GM12878 (cell line): ENCODE measurements at regions not wholly inside any gene's neighbourhood (a gene's known extent, or its start where the extent isn't known, plus 50 kb on each side); places are given as distances from the start of the nearest gene placed in this dataset.

ENCODE experiments used
- ATAC-seq: fragments of 200-7000 bp; cut with Tn5 transposase; 3 replicates; pipeline ENCODE4 v1.9.1; 2020; ENCODE audit warnings: mild to moderate bottlenecking, moderate library complexity
- BruUV-seq: library from RNA; stranded (reverse); fragments of 400-500 nt; replicated peaks from 2 replicates; lab custom pipeline; 2021; lab: Mats Ljungman, UMichigan
- CTCF ChIA-PET: fragments of 300-600 bp; sonication (Branson Sonifier 250); formaldehyde crosslinking; extraction: SDS; loops from one replicate; lab custom pipeline; 2021; ENCODE audit warnings: inconsistent platforms; lab: Yijun Ruan, JAX
- POLR2A ChIA-PET: fragments of 350-600 bp; formaldehyde crosslinking; extraction: SDS; loops from one replicate; lab custom pipeline; 2021; ENCODE audit warnings: inconsistent platforms; lab: Charles Lee
- RAD21 ChIA-PET: fragments of 300-600 bp; sonication (Branson Sonifier 250); formaldehyde crosslinking; loops from one replicate; lab custom pipeline; 2023; ENCODE audit warnings: antibody characterized with exemption; ENCODE audit not compliant: unreplicated experiment; lab: Charles Lee
- SMC1A ChIA-PET: fragments of 300-600 bp; sonication (Branson Sonifier 250); formaldehyde crosslinking; loops from one replicate; lab custom pipeline; 2023; ENCODE audit not compliant: unreplicated experiment, uncharacterized antibody; lab: Charles Lee
- DNase-seq: peaks from one replicate; pipeline ENCODE4 v3.0.0-alpha.2; 2011; ENCODE audit warnings: low read depth, low spot score
- FAIRE-seq: peaks from 3 replicates; lab custom pipeline; 2011; peaks lifted over from hg19 to GRCh38; lab: Jason Lieb, UNC
- H2AFZ ChIP-seq: 2 replicates; pipeline ENCODE4 v1.6.0; 2011; ENCODE audit warnings: low read depth, low read length, control low read depth; ENCODE audit not compliant: control insufficient read depth
- H3K27ac ChIP-seq: 2 replicates; pipeline ENCODE4 v1.5.1; 2011; ENCODE audit warnings: control low read depth; ENCODE audit not compliant: control insufficient read depth, insufficient read depth
- H3K27me3 ChIP-seq, 2 experiments: replicated peaks in 1 of 2; 2 replicates each; pipeline versions ENCODE4 v1.6.0 to v1.6.1; 2011; ENCODE audit warnings: low read length in 1 of 2; ENCODE audit not compliant: control insufficient read depth in 2 of 2, insufficient read depth in 2 of 2
- H3K36me3 ChIP-seq, 2 experiments: 2 replicates each; pipeline ENCODE4 v1.5.1; 2011; ENCODE audit warnings: low read length in 1 of 2; ENCODE audit not compliant: control insufficient read depth in 2 of 2, insufficient read depth in 2 of 2
- H3K4me1 ChIP-seq: 2 replicates; pipeline ENCODE4 v1.6.1; 2011; ENCODE audit warnings: mild to moderate bottlenecking, low read length, moderate library complexity, mixed read lengths; ENCODE audit not compliant: control insufficient read depth, insufficient read depth
- H3K4me2 ChIP-seq: 2 replicates; pipeline ENCODE4 v1.6.0; 2011; ENCODE audit warnings: control low read depth; ENCODE audit not compliant: control insufficient read depth, insufficient read depth
- H3K4me3 ChIP-seq: fragments of 200-600 bp; sonication (generic); 2 replicates; pipeline ENCODE4 v1.5.1; 2016
- H3K79me2 ChIP-seq: 2 replicates; pipeline ENCODE4 v1.6.0; 2011; ENCODE audit warnings: low read length; ENCODE audit not compliant: control insufficient read depth, insufficient read depth
- H3K9ac ChIP-seq: 2 replicates; pipeline ENCODE4 v1.8.0; 2011; ENCODE audit warnings: low read length, control low read depth, mixed read lengths; ENCODE audit not compliant: control insufficient read depth, insufficient read depth
- H3K9me3 ChIP-seq: replicated peaks from 3 replicates; pipeline ENCODE4 v1.5.1; 2011; ENCODE audit warnings: mild to moderate bottlenecking, low read length; ENCODE audit not compliant: control insufficient read depth, insufficient read depth
- H4K20me1 ChIP-seq: 2 replicates; pipeline ENCODE4 v1.6.0; 2011; ENCODE audit not compliant: control insufficient read depth, insufficient read depth
- CEBPB ChIP-seq, 2 experiments: fragments of 150-350 bp in 1 of 2; IDR thresholded peaks; 2 replicates each; pipeline ENCODE4 v1.6.1; 2012 to 2014; ENCODE audit warnings: low read depth in 2 of 2, low read length in 2 of 2, borderline replicate concordance in 1 of 2, inconsistent platforms in 1 of 2
- CEBPZ ChIP-seq: fragments of 150-350 bp; IDR thresholded peaks from 2 replicates; pipeline ENCODE4 v1.6.1; 2016; ENCODE audit warnings: low read depth, low read length
- CHD2 ChIP-seq: IDR thresholded peaks from 2 replicates; pipeline ENCODE4 v1.6.1; 2011; ENCODE audit warnings: low read depth, low read length, improper control_type of control experiment, borderline replicate concordance
- E4F1 ChIP-seq: fragments of 450-650 bp; IDR thresholded peaks from 2 replicates; pipeline ENCODE4 v1.6.1; 2018; ENCODE audit warnings: borderline replicate concordance, mild to moderate bottlenecking; ENCODE audit not compliant: partially characterized antibody
- IKZF2 ChIP-seq, 2 experiments: fragments of 450-650 bp; IDR thresholded peaks; 2 replicates each; pipeline ENCODE4 v1.6.1; 2017; ENCODE audit warnings: mild to moderate bottlenecking in 2 of 2, moderate library complexity in 2 of 2
- IRF3 ChIP-seq: fragments of 450-650 bp; IDR thresholded peaks from 2 replicates; pipeline ENCODE4 v1.6.1; 2014; ENCODE audit warnings: mild to moderate bottlenecking
- MTA2 ChIP-seq: fragments of 450-650 bp; IDR thresholded peaks from 2 replicates; pipeline ENCODE4 v1.6.1; 2016; ENCODE audit warnings: low read depth, mild to moderate bottlenecking, moderate library complexity
- NFYB ChIP-seq: IDR thresholded peaks from 2 replicates; pipeline ENCODE4 v1.6.1; 2011; ENCODE audit warnings: low read depth, mild to moderate bottlenecking, low read length, improper control_type of control experiment, moderate library complexity; ENCODE audit not compliant: insufficient read depth
- POLR2A ChIP-seq: IDR thresholded peaks from 2 replicates; pipeline ENCODE4 v1.6.1; 2011; ENCODE audit warnings: low read depth, mild to moderate bottlenecking, low read length
- RBBP5 ChIP-seq: fragments of 200-600 bp; sonication (generic); conservative IDR thresholded peaks from 2 replicates; pipeline ENCODE4 v1.6.1; 2016
- REST ChIP-seq: IDR thresholded peaks from 2 replicates; pipeline ENCODE4 v1.6.1; 2012; ENCODE audit warnings: mild to moderate bottlenecking, low read depth, low read length
- SIN3A ChIP-seq: IDR thresholded peaks from 2 replicates; pipeline ENCODE4 v1.6.1; 2012; ENCODE audit warnings: low read depth, low read length, improper control_type of control experiment
- SMC3 ChIP-seq: IDR thresholded peaks from 2 replicates; pipeline ENCODE4 v1.6.1; 2011; ENCODE audit warnings: low read length, improper control_type of control experiment, borderline replicate concordance
- TCF12 ChIP-seq: IDR thresholded peaks from 2 replicates; pipeline ENCODE4 v1.6.1; 2011; ENCODE audit warnings: low read depth, mild to moderate bottlenecking, low read length
- WGBS: methylation state at CpG from one replicate; pipeline ENCODE4 v1.1.6; 2016; ENCODE audit warnings: low lambda C conversion rate; ENCODE audit not compliant: insufficient replicate concordance, insufficient coverage; ENCODE audit errors: missing lambda C conversion rate; 5-methylcytosine and 5-hydroxymethylcytosine counted together
- in situ Hi-C: fragments of 300-500 bp; cut with MboI; formaldehyde crosslinking; loops from 9 replicates; pipeline ENCODE4 v1.14.3; 2018; ENCODE audit warnings: mixed read lengths
- intact Hi-C: fragments of 100-400 bp; cut with micrococcal nuclease; formaldehyde crosslinking; loops from one replicate; pipeline ENCODE4 v1.14.2; 2022; ENCODE audit not compliant: unreplicated experiment

GRCh38 chr15:97759363-97759762 is 201.1 kb upstream of the ARRDC4 start (continued):
- no peak for TF ChIP-seq MTA2
- no peak for TF ChIP-seq POLR2A
- no peak for TF ChIP-seq SMC3
- no peak for TF ChIP-seq IKZF2 (IDR thresholded peaks at IDR 0.05)

- no peak for FAIRE-seq
- BruUV-seq = no TSS peak
- H3K27me3 ChIP-seq = no peaks in the 10 kb centered on the region
- no peak overlapping the region for H3K9ac ChIP-seq
- no peaks in the 10 kb centered on the region for H3K4me1 ChIP-seq
- no peak for DNase-seq
- WGBS = 24% methylated on average over 5 of the region's 5 CpGs
- POLR2A ChIA-PET = no interaction called here
- in situ Hi-C loops (no loop called here), intact Hi-C loops (no loop called here)
- SMC1A ChIA-PET = interaction anchor here (0.7 kb wide), 1 partner anchor 516 kb away, joined by 3 read pairs; no protein-coding TSS in a partner anchor
- H4K20me1 ChIP-seq = no peaks in the 10 kb centered on the region
- H3K9me3 ChIP-seq = no peaks in the 10 kb centered on the region
- no peak overlapping the region for H3K4me3 ChIP-seq
- CTCF ChIA-PET = no interaction called here
- H3K4me2 ChIP-seq = no peak overlapping the region
- RAD21 ChIA-PET = no interaction called here
- no peak overlapping the region for H3K27ac ChIP-seq
- H3K36me3 ChIP-seq = no peaks in the 10 kb centered on the region
- no peak for ATAC-seq
- no peaks in the 10 kb centered on the region for H3K79me2 ChIP-seq
- no peak overlapping the region for H2AFZ ChIP-seq
- TF ChIP-seq SIN3A (no peak), CEBPB (IDR thresholded peaks at IDR 0.05; ENCODE audit: borderline replicate concordance in 1 of 2, low read depth in 2 of 2, low read length in 2 of 2) (no peak), IRF3 (no peak), REST (no peak), CEBPZ (no peak), TCF12 (no peak), E4F1 (no peak), CHD2 (no peak), NFYB (no peak), RBBP5 (no peak)
These were observed 199.4 kb upstream of the ARRDC4 start for GRCh38 chr15:97761110-97761509.
